GM18517 (cell line): ENCODE measurements at regions not wholly inside any gene's neighbourhood (a gene's known extent, or its start where the extent isn't known, plus 50 kb on each side); places are given as distances from the start of the nearest gene placed in this dataset.

Experiments used
- ATAC-seq: cut with Tn5 transposase; IDR thresholded peaks from one replicate; pipeline ENCODE4 v1.9.1; 2021; ENCODE audit warnings: mild to moderate bottlenecking, moderate library complexity; ENCODE audit not compliant: unreplicated experiment

DNA sequence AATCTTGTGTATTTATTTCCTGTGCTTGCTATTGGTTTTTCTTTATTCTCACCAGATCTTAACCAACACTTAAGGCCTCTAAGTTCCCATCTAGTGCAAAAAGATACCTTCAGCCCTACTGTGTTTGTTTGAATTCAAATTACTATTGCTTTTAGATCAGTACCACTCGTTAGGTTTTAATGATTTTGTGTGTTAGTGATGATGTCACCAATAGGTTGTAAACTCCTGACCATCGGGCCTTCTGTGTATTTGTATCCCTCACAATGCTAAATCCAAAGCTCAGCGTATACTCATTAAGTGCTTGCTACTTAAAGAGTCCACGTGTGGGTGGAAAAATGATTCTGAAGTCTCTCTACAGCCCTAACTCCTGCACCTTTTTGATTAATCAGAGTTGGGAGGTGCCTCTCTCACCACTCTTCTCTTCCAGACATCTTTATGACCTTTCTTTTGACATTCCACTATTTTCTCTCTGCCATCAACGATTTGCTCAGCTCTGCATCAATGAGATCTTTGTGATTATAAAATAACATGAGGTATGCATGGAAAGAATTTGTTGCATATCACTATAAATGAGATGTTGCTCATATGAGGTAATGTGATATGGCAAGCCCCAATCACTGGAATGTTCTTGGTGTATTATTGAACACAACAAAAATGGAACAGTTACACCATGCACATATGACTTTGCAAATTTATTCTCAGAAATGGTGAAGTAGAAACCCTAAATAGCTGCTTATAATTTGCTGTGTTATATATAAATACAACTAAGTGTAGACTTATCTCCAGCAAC lies 55.1 kb upstream of the LAMA2 start:
- ATAC-seq, result no peak

DNA sequence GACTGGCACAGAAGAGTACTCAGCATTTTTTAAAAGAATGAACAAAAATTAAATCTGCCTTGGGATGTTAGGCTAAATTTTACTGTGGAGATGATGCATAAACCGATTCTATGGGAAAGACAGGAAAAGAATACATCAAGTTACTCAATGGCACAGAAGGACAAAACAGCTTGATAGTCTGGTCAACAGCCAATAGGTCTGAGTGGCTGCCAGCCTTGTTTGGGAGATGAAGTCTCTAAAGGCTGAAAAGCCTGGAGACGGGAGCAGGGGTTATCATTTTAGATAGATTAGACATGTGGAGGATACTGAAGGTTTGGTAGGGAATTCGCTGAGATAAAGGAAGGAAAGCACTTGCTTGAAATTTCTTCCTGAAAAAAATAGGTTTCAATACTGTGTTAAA lies 56.3 kb upstream of the LAMA2 start:
- ATAC-seq, result no peak

DNA sequence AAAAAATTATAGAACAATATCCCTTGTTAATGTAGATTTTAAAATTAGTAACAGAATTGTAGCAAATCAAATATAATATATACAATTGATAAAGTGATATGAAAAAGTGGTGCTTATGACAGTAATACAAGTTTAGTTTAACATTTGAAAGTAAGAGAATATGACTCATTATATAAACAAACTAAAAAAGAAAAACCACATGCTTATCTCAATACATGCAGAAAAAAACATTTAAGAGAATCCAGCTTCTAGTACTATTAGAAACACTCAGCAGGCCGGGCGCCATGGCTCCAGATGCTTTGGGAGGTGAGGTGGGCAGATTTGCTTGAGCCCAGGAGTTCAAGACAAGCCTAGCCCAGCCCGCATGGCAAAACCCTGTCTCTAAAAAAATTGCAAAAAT lies 60.7 kb upstream of the LAMA2 start:
- ATAC-seq, result no peak

DNA sequence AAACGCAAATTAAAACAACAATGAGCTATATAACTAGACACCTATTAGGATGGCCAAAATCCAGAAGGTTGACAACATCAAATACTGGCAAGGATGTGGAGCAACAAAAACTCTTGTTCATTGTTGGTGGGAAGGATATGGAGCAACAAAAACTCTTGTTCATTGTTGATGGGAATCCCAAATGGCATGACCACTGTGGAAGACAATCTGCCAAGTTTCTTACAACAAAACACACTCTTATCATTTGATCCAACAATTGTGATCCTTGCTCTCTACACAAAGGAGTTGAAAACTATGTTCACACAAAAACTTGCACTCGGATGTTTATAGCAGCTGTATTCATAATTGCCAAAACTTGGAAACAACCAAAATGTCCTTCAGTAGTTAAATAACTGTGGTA lies 61.8 kb upstream of the LAMA2 start:
- ATAC-seq, result no peak

DNA sequence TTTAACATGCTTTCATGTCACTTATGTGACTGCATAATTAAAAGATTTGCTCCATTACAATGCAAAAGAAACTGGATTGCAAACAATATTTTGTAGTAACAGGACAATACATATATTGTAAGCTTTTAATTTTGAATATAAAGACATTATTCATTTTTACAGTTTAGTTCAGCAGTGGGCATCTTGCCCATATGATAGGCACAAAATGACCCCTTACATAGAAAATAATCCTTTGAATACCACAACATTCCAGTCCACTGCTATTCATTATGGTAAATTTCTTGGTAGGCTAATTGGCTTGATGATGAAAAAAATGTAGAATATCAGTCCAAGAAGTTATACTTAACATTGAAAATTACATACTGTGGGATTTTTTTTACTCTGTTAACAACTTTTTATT lies 74.1 kb upstream of the LAMA2 start:
- no peak for ATAC-seq

DNA sequence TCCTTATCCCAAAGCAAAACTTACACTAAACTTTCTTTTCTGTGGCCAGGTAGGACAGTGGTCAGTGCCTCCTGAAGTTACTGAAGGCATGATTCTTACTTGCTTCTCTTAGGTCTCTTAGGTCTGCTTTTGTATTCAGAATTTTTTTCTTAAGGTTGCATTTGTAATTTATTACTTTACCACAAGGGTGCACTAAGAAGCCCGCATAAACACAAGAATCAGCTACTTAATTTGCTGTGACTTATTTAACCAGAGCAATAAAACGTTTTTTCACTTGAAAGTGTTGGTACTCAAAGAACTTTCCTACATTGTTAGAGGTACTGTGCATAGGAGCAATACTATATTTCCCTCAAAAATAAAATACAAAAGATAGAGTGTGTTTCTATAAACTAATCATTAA lies 75.4 kb upstream of the LAMA2 start:
- ATAC-seq, result no peak

DNA sequence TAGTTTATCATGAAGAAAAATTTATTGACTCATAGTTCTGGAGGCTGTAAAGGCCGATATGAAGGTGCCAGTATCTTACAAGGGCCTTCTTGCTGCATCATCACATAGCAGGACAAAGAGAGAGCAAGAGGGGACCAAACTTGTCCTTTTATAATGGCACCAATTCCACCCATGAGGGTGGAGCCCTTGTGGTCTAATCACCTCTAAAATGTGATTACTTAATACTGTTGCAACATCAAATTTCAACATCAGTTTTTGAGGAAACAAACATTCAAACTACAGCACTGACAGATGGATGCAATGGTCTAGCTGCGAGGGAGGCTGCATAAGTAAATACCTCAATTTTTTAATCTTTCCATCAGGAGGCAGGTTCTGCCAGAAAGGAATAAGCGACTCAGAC lies 76.7 kb upstream of the LAMA2 start:
- ATAC-seq, result no peak

DNA sequence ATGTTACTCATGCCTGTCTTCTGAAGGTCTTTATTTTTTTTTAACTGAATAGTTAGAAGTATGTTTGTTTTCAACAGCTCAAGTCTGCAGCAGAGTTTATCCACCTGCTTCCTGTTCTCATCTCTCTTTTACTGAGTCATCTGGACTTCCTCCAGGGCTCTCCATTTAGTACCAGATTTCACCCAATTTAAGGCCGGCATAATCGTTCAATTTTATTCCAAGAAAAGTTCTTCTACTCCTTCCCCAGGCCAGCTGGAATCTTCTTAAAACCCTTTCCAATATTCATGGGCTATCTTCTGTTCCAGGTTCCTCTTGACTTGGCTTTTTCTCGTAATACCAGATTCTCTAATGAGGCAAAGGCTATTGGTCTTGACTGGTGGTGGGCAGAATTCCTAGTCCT lies 79.0 kb upstream of the LAMA2 start:
- no peak for ATAC-seq

DNA sequence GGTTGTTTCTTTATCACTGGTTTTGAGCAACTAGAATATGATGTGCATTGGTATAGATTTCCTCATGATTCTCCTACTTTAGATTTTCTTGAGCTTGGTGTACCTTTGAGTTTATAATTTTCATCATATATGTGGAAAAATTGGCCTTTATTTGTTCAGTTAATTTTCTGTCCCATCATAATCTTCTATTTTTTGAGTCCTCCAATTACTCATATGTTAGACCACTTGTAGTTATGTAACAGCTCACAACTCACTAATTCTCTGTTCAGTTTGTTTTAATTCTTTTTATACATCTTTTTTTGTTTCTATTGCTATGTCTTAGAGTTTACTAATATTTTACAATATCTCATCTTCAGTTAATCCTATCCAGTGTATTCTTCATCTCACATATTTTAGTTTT lies 81.3 kb upstream of the LAMA2 start:
- no peak for ATAC-seq

DNA sequence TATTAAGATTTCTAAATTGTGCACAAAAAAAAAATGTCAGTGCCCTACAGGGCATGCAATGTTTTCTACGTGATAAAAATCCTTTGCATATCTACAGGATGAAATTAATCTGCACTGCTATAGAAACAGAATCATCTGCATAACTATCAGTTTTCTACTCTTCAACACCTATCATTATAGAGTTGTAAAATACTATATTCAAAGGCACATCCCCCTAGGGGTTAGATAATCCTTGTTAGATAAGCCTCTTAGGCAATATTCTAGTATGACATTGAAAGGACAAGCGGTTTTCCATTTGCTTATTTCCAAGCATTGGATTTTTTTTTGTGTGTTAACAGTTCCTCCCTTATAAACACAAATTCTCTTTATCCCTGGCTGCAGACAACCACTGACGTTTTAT lies 98.7 kb upstream of the LAMA2 start:
- ATAC-seq, result no peak

DNA sequence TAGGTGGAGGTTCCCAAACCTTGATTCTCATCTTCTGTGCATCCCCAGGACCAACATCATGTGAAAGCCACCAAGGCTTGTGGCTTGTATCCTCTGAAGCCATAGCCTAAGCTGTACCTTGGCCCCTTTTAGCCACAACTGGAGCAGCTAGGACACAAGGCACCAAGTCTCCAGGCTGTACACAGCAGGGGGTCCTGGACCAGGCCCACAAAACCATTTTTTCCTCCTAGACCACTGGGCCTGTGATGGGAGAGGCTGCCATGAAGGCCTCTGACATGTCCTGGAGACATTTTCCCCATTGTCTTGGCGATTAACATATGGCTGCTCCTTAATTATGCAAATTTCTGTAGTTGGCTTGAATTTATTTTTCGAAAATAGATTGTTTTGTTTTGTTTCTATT lies 114.8 kb upstream of the LAMA2 start:
- no peak for ATAC-seq

DNA sequence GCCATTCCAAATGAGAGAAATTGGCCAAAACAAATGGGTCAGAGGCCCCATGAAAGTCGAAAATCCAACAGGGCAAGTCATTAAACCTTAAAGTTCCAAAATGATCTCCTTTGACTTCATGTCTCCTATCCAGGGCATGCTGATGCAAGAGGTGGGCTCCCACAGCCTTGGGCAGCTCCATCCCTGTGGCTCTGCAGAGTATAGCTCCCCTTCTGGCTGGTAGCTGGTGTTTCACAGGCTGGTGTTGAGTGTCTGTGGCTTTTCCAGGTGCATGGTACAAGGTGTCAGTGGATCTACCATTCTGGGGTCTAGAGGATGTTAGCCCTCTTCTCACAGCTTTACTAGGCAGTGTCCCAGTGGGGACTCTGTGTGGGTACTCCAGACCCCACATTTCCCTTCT lies 115.2 kb upstream of the LAMA2 start:
- no peak for ATAC-seq

DNA sequence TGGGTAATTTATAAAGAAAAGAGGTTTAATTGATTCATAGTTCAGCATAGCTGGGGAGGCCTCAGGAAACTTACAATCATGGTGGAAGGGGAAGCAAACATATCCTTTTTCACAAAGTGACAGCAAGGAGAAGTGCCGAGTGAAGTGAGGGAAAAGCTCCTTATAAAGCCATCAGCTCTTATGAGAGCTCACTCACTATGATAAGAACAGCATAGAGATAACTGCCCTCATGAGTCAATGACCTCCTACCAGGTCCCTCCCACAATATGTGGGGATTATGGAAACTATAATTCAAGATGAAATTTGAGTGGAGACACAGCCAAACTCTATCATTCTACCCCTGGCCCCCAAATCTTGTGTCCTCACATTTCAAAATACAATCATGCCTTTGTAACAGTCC lies 115.8 kb upstream of the LAMA2 start:
- no peak for ATAC-seq

DNA sequence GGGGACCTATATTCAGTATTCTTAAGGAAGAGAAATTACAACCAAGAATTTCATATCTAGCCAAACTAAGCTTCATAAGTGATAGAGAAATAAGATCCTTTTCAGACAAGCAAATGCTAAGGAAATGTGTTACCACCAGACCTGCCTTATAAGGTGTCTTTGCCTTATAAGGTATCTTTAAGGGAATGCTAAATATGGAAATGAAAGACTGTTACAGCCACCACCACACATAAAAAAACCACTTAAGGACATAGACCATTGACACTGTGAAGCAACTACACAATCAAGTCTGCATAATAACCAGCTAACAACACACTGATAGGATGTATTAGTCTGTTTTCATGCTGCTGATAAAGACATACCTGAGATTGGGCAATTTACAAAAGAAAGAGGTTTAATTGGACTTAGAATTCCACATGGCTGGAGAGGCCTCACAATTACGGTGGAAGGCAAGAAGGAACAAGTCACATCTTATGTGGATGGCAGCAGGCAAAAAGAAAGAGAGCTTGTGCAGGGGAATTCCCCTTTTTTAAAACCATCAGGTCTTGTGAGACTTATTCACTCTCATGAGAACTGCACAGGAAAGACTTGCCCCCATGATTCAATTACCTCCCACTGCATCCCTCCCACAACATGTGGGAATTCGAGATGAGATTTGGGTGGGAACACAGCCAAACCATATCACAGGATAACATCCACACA lies 119.2 kb upstream of the LAMA2 start:
- no peak for ATAC-seq

DNA sequence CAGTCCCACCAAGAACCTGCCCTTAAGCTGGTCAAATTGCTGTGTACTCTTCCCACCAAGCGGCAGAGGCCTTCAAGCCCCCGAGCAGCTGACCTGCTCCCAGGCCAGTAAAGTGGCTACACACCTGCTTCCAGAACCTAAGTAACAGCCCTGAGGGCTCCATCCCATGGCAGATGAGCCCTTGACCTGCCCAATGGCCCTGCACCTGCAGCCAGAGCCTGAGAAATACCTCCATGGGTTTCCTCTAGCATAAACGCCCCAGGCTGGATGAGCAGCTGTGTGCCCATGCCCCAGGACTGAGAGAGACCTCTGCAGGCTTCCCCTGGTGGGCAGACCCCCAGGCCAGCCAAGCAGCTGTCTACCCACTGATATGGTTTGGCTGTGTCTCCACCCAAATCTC lies 123.0 kb upstream of the LAMA2 start:
- no peak for ATAC-seq

DNA sequence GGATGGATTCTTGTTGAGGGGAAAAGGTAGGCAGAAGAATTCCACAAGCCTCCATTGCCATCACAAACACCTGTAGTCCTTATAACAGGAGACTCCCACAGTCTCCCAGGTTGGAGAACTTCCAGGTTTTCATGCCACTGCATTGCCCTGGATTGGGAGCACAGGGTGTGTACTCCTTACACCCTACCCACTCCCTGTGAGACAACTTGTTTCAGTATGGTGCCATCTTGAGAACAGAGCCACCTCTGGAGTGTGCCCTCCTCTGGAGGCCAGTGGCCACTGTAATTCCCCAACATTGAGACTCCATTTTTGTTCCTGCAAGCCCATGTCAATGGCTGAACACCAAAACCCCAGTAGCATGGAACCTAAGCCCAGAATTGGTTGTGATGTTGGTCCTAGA lies 123.5 kb upstream of the LAMA2 start:
- ATAC-seq, result no peak

DNA sequence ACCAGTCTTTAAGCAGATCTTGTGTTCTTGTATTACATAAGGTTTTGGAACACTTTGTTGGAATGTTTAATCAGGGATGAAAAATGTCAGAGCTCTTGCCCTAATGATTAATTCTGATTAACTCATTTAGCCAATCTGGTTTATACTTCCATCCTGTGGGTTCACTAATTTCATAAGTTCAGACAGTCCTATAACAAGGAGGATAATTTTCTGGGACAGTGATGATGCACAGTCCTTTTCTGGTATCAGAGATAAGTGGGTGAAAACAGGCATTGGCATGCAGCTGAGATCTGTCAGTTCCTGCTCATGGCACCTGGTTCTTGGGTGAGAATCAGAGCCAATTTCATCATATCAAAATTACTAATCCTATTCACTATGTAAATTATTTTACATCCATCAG lies 125.0 kb upstream of the LAMA2 start:
- ATAC-seq, result no peak

DNA sequence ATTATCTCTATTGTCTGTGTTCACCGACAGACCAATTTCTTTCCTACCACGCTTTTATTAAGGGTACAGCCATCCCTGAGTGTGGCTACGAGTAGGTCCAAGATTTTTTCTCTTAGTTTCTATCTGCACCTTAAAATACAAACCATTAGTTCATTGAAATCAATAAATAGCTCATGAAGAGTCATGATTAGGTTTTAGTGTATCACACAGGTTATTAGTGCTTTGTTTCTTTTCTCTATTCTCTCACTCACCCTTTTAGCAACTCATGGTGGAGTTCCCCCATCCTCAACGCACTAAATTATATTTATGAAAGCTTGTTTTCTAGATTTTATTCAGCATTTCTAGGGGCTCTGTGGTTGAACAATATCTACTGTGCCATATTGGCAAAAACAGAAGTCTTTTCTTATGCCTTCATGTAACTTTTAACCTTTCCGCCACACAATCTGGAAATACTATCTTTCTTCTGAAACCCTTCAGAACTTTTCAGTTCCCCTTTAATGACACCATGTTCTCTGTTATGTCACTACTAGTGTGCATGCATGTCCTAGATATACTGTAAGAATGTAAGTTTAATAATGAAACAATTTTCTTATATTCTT lies 128.2 kb upstream of the LAMA2 start:
- peak; percentile 98 for ATAC-seq

DNA sequence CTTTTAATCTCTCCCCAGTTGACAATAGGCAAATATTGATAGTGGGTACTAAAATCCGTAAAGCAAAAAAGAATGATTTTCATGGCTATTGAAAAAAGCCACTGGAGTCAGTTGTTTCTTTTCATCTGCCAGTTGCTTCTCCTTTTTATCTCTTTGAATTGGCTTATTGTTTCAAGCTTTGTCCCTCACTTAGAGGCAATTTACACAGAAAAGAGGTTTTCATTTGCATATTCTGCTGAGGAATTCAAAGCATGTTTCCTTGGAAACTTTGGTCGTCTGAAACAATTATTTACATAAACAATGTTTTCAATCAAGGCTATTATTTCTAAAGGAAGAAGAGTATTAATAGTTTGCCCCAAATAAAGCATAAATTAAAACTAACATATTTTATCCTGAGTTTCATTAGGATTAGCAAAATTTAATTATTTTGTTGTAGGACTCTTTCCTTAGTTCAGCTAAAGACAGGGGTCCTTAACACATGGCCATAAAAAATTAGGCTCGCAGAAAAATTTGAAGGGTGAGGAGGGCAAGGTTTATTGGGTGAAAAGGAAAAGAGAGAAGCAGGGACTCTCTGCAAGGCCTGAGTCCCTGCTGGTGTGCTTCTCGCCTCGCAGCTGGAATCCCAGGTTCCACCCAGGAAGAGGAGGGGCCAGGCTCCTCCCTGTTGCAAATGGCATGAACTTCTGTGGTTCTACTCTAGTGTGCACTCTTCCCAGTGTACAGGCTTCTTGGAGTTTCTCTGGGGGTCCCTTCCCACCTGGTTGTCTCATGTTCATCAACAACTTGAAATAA lies 138.8 kb upstream of the LAMA2 start:
- ATAC-seq, result no peak

DNA sequence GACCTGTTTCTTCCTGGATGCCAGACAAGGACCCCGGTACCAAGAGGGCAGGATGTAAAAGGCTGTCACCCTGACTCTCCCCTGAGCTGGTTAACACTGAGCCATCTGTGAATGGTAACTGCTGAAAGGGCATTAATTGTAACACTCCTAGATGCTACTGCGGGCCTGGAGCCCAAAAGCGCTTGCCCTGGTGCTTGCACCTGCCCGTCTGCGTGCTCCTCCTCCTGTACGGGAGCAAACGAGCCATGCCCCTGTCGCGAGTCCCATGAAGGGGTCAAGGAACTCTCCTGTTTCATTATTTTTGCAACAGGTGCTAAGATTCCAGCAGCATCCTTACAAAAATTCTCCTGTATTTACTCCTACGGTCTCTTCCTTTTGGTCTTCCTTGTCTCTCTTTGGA lies 140.0 kb upstream of the LAMA2 start:
- ATAC-seq, result no peak

DNA sequence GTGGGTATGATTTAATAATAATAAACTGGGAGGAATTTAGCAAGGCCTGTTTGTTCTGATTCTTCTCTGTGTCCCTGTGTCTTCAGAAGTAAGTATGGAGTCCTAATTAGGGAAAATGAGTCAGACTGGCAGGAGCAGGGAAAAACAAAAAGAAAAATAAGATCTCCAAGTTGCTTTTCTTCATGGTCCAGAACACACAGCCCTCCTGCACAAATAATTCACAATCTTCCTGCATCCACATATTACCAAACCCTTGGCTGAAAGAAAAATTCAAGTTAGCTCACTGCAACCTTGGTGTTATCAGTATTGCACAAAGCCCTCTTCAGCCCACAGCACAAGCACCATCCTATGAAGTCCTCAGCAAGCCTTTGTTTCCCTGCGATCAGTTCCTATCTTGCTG lies 142.0 kb upstream of the LAMA2 start:
- no peak for ATAC-seq

DNA sequence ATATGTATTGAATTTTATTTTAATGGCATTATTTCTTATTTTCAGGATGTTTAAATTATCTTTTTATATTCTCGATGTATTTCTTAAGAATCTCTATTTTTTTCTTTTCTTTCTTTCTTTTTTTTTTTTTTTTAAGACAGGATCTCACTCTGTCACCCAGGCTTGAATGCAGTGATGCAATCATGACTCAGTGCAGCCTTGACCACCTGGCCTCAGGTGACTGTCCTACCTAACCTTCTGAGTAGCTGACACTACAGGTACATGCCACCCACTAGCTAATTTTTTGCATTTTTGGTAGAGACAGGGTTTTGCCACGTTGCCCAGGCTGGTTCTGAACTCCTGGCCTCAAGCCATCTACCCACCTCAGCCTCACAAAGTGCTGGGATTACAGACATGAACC lies 143.8 kb upstream of the LAMA2 start:
- ATAC-seq, result no peak
